ENCODE measurements at regions not wholly inside any gene's neighbourhood (a gene's known extent, or its start where the extent isn't known, plus 50 kb on each side); places are given as distances from the start of the nearest gene placed in this dataset.
"Not testable (repeated sequence)": the region's sequence is repeated elsewhere in the genome, so short reads cannot be mapped to it uniquely, and the experiment has no call there.

GRCh38 chr6:33507261-33507660, 52.9 kb downstream of the ZBTB9 start:
- Histone ChIP-seq H3K36me3 (no peaks in the 10 kb centered on the region), H3K4me3 (no peak overlapping the region), H3K27me3 (ENCODE audit: low read depth) (peaks cover 3% of the 10 kb centered on the region), H3K9me3 (replicated peaks) (peaks cover 8% of the 10 kb centered on the region), H3K27ac (replicated peaks) (no peak overlapping the region), H3K4me1 (peaks cover 19% of the 10 kb centered on the region)
- no peak for DNase-seq
- intact Hi-C loops (cut with micrococcal nuclease), result no loop called here
- no peak for TF ChIP-seq CTCF (IDR thresholded peaks at IDR 0.05; ENCODE audit: borderline replicate concordance)

GRCh38 chr6:33508935-33509926, 54.9 kb downstream of the ZBTB9 start:
- Histone ChIP-seq H3K4me3 (peak overlapping the region; percentile 45), H3K9me3 (replicated peaks) (peaks cover 7% of the 10 kb centered on the region), H3K27ac (replicated peaks) (peak overlapping the region; percentile 33), H3K36me3 (no peaks in the 10 kb centered on the region), H3K27me3 (ENCODE audit: low read depth) (peaks cover 18% of the 10 kb centered on the region), H3K4me1 (peaks cover 19% of the 10 kb centered on the region)
- TF ChIP-seq CTCF (IDR thresholded peaks at IDR 0.05; ENCODE audit: borderline replicate concordance), result no peak
- intact Hi-C loops (cut with micrococcal nuclease), result no loop called here
- no peak for DNase-seq

- no peaks in the 10 kb centered on the region for H3K9me3 ChIP-seq (replicated peaks)
- no peak for DNase-seq
- TF ChIP-seq CTCF (IDR thresholded peaks at IDR 0.05; ENCODE audit: borderline replicate concordance), result no peak
- H3K36me3 ChIP-seq, result no peaks in the 10 kb centered on the region
- intact Hi-C loops (cut with micrococcal nuclease), result no loop called here
- peaks cover 11% of the 10 kb centered on the region for H3K4me1 ChIP-seq
- H3K27me3 ChIP-seq (ENCODE audit: low read depth), result peaks cover 28% of the 10 kb centered on the region
- no peak overlapping the region for H3K27ac ChIP-seq (replicated peaks)
- no peak overlapping the region for H3K4me3 ChIP-seq
These were observed 58.8 kb downstream of the ZBTB9 start for GRCh38 chr6:33513213-33513612.

GRCh38 chr6:33516726-33517125, 62.4 kb downstream of the ZBTB9 start:
- Histone ChIP-seq H3K4me3 (no peak overlapping the region), H3K27ac (replicated peaks) (no peak overlapping the region), H3K4me1 (no peaks in the 10 kb centered on the region), H3K36me3 (no peaks in the 10 kb centered on the region), H3K9me3 (replicated peaks) (no peaks in the 10 kb centered on the region), H3K27me3 (ENCODE audit: low read depth) (peaks cover 28% of the 10 kb centered on the region)
- intact Hi-C loops (cut with micrococcal nuclease), result no loop called here
- no peak for TF ChIP-seq CTCF (IDR thresholded peaks at IDR 0.05; ENCODE audit: borderline replicate concordance)
- DNase-seq, result no peak

- H3K4me3 ChIP-seq; DNase-seq; H3K4me1 ChIP-seq; intact Hi-C loops (cut with micrococcal nuclease); H3K9me3 ChIP-seq (replicated peaks); H3K27me3 ChIP-seq (ENCODE audit: low read depth); H3K27ac ChIP-seq (replicated peaks); H3K36me3 ChIP-seq: not testable (repeated sequence)
These were observed 59.2 kb downstream of the BAK1 start for GRCh38 chr6:33520636-33521488.
